Stimulated activated CD4-positive, alpha-beta T cell treated with anti-CD3 and anti-CD28 coated beads, TNF-alpha, amount 100 ng/mL, for 4 hours (primary cell): ENCODE measurements at regions not wholly inside any gene's neighbourhood (a gene's known extent, or its start where the extent isn't known, plus 50 kb on each side); places are given as distances from the start of the nearest gene placed in this dataset.
"Not testable (repeated sequence)": the region's sequence is repeated elsewhere in the genome, so short reads cannot be mapped to it uniquely, and the experiment has no call there.

Source experiments
- DNase-seq, 3 experiments: peaks; one replicate each; pipeline ENCODE4 v3.0.0-alpha.2; 2020; ENCODE audit warnings: low read depth in 3 of 3

GRCh38 chr10:42187501-42188195, 450.7 kb downstream of the ZNF33B start:
- not testable (repeated sequence) for DNase-seq

- DNase-seq: not testable (repeated sequence)
Measured at GRCh38 chr10:42177793-42178689, 460.3 kb downstream of the ZNF33B start.

GRCh38 chr10:42177077-42177792, 461.1 kb downstream of the ZNF33B start:
- DNase-seq: no peak

- no peak for DNase-seq
Measured at GRCh38 chr10:42150428-42151061, 487.8 kb downstream of the ZNF33B start.

- DNase-seq: no peak
Measured at GRCh38 chr10:42149722-42150427, 488.5 kb downstream of the ZNF33B start.

GRCh38 chr10:42149027-42149700, 489.2 kb downstream of the ZNF33B start:
- no peak for DNase-seq

- DNase-seq: not testable (repeated sequence)
Measured at GRCh38 chr10:42146165-42146564, 492.2 kb downstream of the ZNF33B start.

GRCh38 chr10:42138023-42138422, 500.3 kb downstream of the ZNF33B start:
- not testable (repeated sequence) for DNase-seq

GRCh38 chr10:42113158-42113450, 525.3 kb downstream of the ZNF33B start:
- no peak for DNase-seq

GRCh38 chr10:42112331-42113157, 525.8 kb downstream of the ZNF33B start:
- DNase-seq: no peak

- DNase-seq: no peak
Measured at GRCh38 chr10:42111661-42112330, 526.6 kb downstream of the ZNF33B start.

GRCh38 chr10:42111076-42111475, 527.3 kb downstream of the ZNF33B start:
- no peak for DNase-seq
